ENCODE measurements at regions not wholly inside any gene's neighbourhood (a gene's known extent, or its start where the extent isn't known, plus 50 kb on each side); places are given as distances from the start of the nearest gene placed in this dataset.

DNA sequence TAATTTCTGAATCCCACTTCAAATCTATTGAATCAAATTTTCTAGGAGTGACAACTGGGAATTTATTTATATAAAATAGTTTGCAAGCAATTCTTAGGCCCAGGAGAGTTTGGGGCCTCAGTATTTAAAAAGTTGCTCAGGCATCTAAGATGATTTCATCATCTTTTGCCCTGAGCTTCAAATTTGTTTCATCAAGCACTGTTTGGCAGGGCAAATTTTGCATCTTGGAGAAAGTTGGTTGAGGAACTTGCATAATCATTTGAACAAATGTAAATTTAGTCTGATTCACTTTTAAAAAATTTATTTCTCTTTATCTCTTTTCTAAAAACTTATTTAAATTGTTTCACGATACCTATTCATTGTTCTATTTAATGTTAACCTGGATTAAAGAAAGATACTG is 702.8 kb downstream of the SI start:
- TF ChIP-seq, protein P1, sequence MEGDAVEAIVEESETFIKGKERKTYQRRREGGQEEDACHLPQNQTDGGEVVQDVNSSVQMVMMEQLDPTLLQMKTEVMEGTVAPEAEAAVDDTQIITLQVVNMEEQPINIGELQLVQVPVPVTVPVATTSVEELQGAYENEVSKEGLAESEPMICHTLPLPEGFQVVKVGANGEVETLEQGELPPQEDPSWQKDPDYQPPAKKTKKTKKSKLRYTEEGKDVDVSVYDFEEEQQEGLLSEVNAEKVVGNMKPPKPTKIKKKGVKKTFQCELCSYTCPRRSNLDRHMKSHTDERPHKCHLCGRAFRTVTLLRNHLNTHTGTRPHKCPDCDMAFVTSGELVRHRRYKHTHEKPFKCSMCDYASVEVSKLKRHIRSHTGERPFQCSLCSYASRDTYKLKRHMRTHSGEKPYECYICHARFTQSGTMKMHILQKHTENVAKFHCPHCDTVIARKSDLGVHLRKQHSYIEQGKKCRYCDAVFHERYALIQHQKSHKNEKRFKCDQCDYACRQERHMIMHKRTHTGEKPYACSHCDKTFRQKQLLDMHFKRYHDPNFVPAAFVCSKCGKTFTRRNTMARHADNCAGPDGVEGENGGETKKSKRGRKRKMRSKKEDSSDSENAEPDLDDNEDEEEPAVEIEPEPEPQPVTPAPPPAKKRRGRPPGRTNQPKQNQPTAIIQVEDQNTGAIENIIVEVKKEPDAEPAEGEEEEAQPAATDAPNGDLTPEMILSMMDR (IDR thresholded peaks at IDR 0.05) = no peak
- no peak for TF ChIP-seq ZFX (IDR thresholded peaks at IDR 0.05; ENCODE audit: borderline replicate concordance)
- no peak overlapping the region for H3K27ac ChIP-seq

DNA sequence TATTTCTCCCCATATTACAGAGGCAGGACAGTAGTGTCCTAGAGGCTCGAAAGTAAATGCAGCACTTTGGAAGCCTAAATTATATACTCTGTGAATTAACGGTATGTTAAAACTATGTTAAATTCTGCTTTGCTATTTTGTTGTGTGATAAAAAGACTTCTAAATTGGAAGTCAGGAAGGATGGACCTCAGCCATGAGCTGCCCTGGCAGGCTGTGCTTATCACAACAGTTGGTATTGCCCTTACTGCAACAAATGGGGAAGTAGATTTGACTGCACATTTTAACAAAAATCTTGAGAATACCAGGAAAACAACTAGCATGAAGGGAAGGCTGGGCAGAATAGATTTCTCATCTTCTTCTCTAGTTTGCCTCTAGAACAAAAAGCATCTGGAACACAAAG is 706.6 kb downstream of the SI start:
- H3K27ac ChIP-seq = no peak overlapping the region
- no peak for TF ChIP-seq ZFX (IDR thresholded peaks at IDR 0.05; ENCODE audit: borderline replicate concordance)
- TF ChIP-seq, protein P1 (IDR thresholded peaks at IDR 0.05) = no peak

DNA sequence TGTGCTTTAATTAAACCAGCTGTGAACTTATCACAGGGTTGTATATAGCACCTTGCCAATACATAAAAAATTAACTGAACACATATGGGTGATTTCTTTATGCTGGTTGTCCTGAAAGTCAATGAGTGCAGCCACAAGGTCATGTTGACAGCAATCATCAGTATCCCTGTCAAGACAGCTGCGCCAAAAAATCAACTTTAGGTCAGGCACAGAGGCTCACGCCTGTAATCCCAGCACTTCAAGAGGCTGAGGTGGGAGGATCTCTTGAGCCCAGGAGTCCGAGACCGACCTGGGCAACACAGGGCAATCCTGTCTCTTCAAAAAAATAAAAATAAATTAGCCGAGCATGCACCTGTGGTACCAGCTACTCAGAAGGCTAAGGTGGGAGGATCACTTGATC is 707.3 kb downstream of the SI start:
- TF ChIP-seq, protein P1 (IDR thresholded peaks at IDR 0.05) = no peak
- no peak for TF ChIP-seq ZFX (IDR thresholded peaks at IDR 0.05; ENCODE audit: borderline replicate concordance)
- no peak overlapping the region for H3K27ac ChIP-seq

DNA sequence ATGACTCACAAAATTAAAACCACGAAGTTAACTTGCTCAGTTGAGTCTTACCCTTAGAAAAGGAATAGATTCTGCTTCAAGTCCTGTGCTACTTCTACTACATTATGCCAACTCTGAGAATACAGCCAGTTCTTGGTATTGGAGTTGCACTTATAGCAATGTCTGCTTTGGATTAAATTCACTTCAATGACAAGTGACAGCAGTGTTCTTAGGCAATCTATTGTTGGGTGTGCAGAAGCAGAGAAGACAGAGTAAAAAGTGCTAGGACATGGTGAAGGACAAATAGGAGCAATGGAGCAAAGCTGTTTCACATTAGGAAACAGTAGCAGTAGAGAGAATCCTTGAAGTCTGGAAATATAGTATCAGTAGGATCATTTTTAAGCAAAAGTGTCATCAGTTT is 713.1 kb downstream of the SI start:
- no peak overlapping the region for H3K27ac ChIP-seq
- TF ChIP-seq ZFX (IDR thresholded peaks at IDR 0.05; ENCODE audit: borderline replicate concordance) = no peak
- TF ChIP-seq, protein P1 (IDR thresholded peaks at IDR 0.05) = no peak

DNA sequence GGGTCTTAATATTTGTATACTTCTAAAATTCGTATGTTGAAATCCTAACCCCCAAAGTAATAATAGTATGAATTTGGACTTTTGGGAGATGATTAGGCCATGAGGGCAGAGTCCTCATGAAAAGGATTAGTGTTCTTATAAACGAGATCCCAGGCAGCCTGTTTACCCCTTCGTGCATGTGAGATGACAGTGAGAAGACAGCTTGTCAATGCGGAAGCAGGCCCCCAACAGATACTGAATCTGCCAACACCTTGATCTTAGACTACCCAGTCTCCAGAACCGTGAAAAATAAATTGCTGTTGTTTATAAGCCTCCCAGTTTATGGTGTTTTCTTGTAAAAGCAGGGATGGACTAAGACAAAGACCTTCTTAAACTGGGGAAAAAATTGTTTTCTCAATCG is 714.2 kb downstream of the SI start:
- H3K27ac ChIP-seq = no peak overlapping the region
- TF ChIP-seq, protein P1 (IDR thresholded peaks at IDR 0.05) = no peak

DNA sequence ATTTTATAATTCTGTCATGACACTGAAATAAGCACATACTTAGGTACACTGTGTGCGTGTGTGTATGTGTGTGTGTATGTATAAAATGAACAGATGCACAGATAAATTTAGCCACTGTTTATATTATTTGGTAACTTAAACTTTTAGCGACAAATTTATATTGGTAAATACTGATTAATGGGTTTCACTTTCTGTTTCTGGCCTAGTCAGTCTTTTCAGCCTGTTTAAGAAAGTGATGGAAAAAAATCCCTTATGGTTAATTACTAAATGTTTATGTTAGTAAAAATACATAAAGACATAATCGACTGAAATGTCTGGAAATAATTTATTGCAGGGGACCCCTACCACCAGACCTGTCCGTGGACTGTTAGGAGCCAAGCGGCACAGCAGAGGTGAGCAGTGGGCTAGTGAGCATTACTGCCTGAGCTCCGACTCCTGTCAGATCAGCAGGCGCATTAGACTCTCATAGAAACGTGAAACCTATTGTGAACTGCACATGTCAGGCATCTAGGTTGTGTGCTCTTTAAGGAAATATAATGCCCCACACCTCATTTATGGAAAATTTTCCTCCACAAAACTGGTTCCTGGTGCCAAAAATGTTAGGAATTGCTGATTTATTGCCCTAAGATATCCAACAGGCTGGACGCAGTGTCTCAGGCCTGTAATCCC is 717.4 kb downstream of the SI start:
- no peak overlapping the region for H3K27ac ChIP-seq
- TF ChIP-seq, protein P1 (IDR thresholded peaks at IDR 0.05) = no peak
- no peak for TF ChIP-seq ZFX (IDR thresholded peaks at IDR 0.05; ENCODE audit: borderline replicate concordance)

DNA sequence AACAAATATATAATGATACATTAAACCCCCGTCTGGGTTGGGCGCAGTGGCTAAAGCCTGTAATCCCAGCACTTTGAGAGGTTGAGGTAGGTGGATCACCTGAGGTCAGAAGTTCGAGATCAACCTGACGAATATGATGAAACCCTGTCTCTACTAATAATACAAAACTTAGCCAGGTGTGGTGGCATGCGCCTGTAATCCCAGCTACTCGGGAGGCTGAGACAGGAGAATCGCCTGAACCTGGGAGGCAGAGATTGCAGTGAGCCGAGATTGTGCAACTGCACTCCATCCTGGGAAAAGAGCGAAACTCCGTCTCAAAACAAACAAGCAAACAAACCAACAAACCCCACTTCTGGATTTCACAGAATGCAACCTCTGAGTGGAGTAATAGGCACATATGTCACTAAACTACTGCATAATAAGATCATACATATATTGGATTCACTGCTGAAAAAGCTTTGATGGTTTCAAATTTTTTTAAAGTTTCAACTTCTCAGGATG is 718.2 kb downstream of the SI start:
- H3K27ac ChIP-seq = no peak overlapping the region
- TF ChIP-seq ZFX (IDR thresholded peaks at IDR 0.05; ENCODE audit: borderline replicate concordance) = no peak
- TF ChIP-seq, protein P1 (IDR thresholded peaks at IDR 0.05) = no peak
